IMR-90 (cell line): ENCODE measurements at regions not wholly inside any gene's neighbourhood (a gene's known extent, or its start where the extent isn't known, plus 50 kb on each side); places are given as distances from the start of the nearest gene placed in this dataset.

Source experiments
- ATAC-seq: fragments of 200-7000 bp; cut with Tn5 transposase; 2 replicates; pipeline ENCODE4 v1.9.1; 2020; ENCODE audit warnings: low read depth, mild to moderate bottlenecking, moderate library complexity
- BruUV-seq: library from RNA; stranded (reverse); fragments of 400-500 nt; replicated peaks from 2 replicates; lab custom pipeline; 2021; lab: Mats Ljungman, UMichigan
- CTCF ChIA-PET: fragments of 300-600 bp; formaldehyde crosslinking; extraction: SDS; loops from one replicate; lab custom pipeline; 2021; ENCODE audit warnings: antibody characterized with exemption; lab: Yijun Ruan, JAX
- POLR2A ChIA-PET: fragments of 300-600 bp; sonication (Branson Sonifier 250); formaldehyde crosslinking; loops from one replicate; lab custom pipeline; 2022; ENCODE audit warnings: antibody characterized with exemption; ENCODE audit not compliant: unreplicated experiment; lab: Charles Lee
- DNase-seq: peaks from one replicate; pipeline ENCODE4 v3.0.0; 2013
- H2AFZ ChIP-seq: replicated peaks from 2 replicates; pipeline ENCODE3; 2013; ENCODE audit warnings: low read length, mild to moderate bottlenecking; ENCODE audit not compliant: poor library complexity
- H2AK5ac ChIP-seq: 2 replicates; pipeline ENCODE4 v1.6.1; 2013; ENCODE audit warnings: low read depth, low read length, inconsistent platforms
- H2AK9ac ChIP-seq: replicated peaks from 2 replicates; pipeline ENCODE3; 2013; ENCODE audit warnings: mild to moderate bottlenecking, low read depth, low read length, moderate library complexity; ENCODE audit not compliant: poor library complexity
- H2BK120ac ChIP-seq: 2 replicates; pipeline ENCODE4 v1.6.1; 2013; ENCODE audit warnings: low read depth, low read length, inconsistent platforms
- H2BK15ac ChIP-seq: 3 replicates; pipeline ENCODE4 v1.6.1; 2013; ENCODE audit warnings: low read depth, low read length, inconsistent platforms
- H2BK20ac ChIP-seq: 2 replicates; pipeline ENCODE4 v1.6.1; 2013; ENCODE audit warnings: low read depth, mild to moderate bottlenecking, inconsistent platforms, low read length, moderate library complexity
- H2BK5ac ChIP-seq: 2 replicates; pipeline ENCODE4 v1.6.1; 2013; ENCODE audit warnings: mild to moderate bottlenecking, low read depth, low read length, inconsistent platforms; ENCODE audit not compliant: poor library complexity, severe bottlenecking
- H3K14ac ChIP-seq: replicated peaks from 2 replicates; pipeline ENCODE4 v1.6.1; 2013; ENCODE audit warnings: low read depth, low read length, inconsistent platforms
- H3K18ac ChIP-seq: 2 replicates; pipeline ENCODE4 v1.6.1; 2013; ENCODE audit warnings: low read depth, low read length, control low read depth
- H3K23ac ChIP-seq: 2 replicates; pipeline ENCODE4 v1.6.1; 2013; ENCODE audit warnings: low read depth, low read length, inconsistent platforms
- H3K27ac ChIP-seq: 2 replicates; pipeline ENCODE4 v1.5.1; 2013; ENCODE audit warnings: mild to moderate bottlenecking, control low read depth, low read length; ENCODE audit not compliant: insufficient read depth
- H3K27me3 ChIP-seq: 2 replicates; pipeline ENCODE4 v1.6.1; 2013; ENCODE audit warnings: low read length; ENCODE audit not compliant: control insufficient read depth, insufficient read depth
- H3K36me3 ChIP-seq: 2 replicates; pipeline ENCODE4 v1.6.1; 2013; ENCODE audit warnings: low read length, mixed read lengths; ENCODE audit not compliant: control insufficient read depth, insufficient read depth
- H3K4ac ChIP-seq: 2 replicates; pipeline ENCODE4 v1.6.1; 2013; ENCODE audit warnings: low read depth, low read length, inconsistent platforms
- H3K4me1 ChIP-seq: 2 replicates; pipeline ENCODE4 v1.6.1; 2013; ENCODE audit warnings: low read length, mixed read lengths; ENCODE audit not compliant: control insufficient read depth, insufficient read depth
- H3K4me2 ChIP-seq: 2 replicates; pipeline ENCODE4 v1.6.1; 2013; ENCODE audit warnings: low read depth, mild to moderate bottlenecking, control low read depth, low read length, moderate library complexity
- H3K4me3 ChIP-seq: 2 replicates; pipeline ENCODE4 v1.5.1; 2013; ENCODE audit warnings: low read depth, mild to moderate bottlenecking, control low read depth, low read length, moderate library complexity; ENCODE audit not compliant: insufficient read depth
- H3K56ac ChIP-seq: 2 replicates; pipeline ENCODE4 v1.6.1; 2013; ENCODE audit warnings: low read length, inconsistent platforms; ENCODE audit not compliant: insufficient read depth; ENCODE audit errors: extremely low read depth
- H3K79me1 ChIP-seq, 2 experiments: 2 replicates each; pipeline ENCODE4 v1.6.1; 2013; ENCODE audit warnings: low read length in 2 of 2, inconsistent platforms in 1 of 2, low read depth in 1 of 2
- H3K9ac ChIP-seq: 2 replicates; pipeline ENCODE4 v1.6.1; 2013; ENCODE audit warnings: low read depth, low read length, control low read depth
- H3K9me1 ChIP-seq: 2 replicates; pipeline ENCODE4 v1.6.1; 2013; ENCODE audit warnings: low read length, inconsistent platforms; ENCODE audit not compliant: insufficient read depth
- H3K9me3 ChIP-seq: 2 replicates; pipeline ENCODE4 v1.6.1; 2013; ENCODE audit warnings: low read length; ENCODE audit not compliant: control insufficient read depth, insufficient read depth
- H4K20me1 ChIP-seq: 2 replicates; pipeline ENCODE4 v1.6.1; 2013; ENCODE audit warnings: low read length, inconsistent platforms; ENCODE audit not compliant: insufficient read depth
- H4K5ac ChIP-seq: 2 replicates; pipeline ENCODE4 v1.6.1; 2013; ENCODE audit warnings: mild to moderate bottlenecking, low read depth, low read length, control low read depth
- H4K8ac ChIP-seq, 2 experiments: 2 replicates each; pipeline ENCODE4 v1.6.1; 2013; ENCODE audit warnings: low read depth in 2 of 2, low read length in 2 of 2, control low read depth in 1 of 2, inconsistent platforms in 1 of 2
- H4K91ac ChIP-seq: 2 replicates; pipeline ENCODE4 v1.6.1; 2013; ENCODE audit warnings: low read depth, low read length, inconsistent platforms; ENCODE audit not compliant: insufficient read depth
- BHLHE40 ChIP-seq: fragments of 150-350 bp; IDR thresholded peaks from 2 replicates; pipeline ENCODE4 v1.6.1; 2016; ENCODE audit warnings: mild to moderate bottlenecking, low read depth, low read length
- CEBPB ChIP-seq: IDR thresholded peaks from 2 replicates; pipeline ENCODE4 v1.6.1; 2012; ENCODE audit warnings: low read depth, low read length, improper control_type of control experiment
- CHD1 ChIP-seq: IDR thresholded peaks from 2 replicates; pipeline ENCODE4 v1.6.1; 2012; ENCODE audit warnings: low read depth, low read length, improper control_type of control experiment
- ELK1 ChIP-seq: fragments of 150-350 bp; IDR thresholded peaks from 2 replicates; pipeline ENCODE4 v1.6.1; 2016; ENCODE audit warnings: low read depth, mild to moderate bottlenecking, low read length, moderate library complexity, borderline replicate concordance
- FOS ChIP-seq: fragments of 150-350 bp; IDR thresholded peaks from 2 replicates; pipeline ENCODE4 v1.6.1; 2016; ENCODE audit warnings: low read depth, low read length
- MAFK ChIP-seq: IDR thresholded peaks from 2 replicates; pipeline ENCODE4 v1.6.1; 2012; ENCODE audit warnings: low read depth, low read length, improper control_type of control experiment
- MXI1 ChIP-seq: IDR thresholded peaks from 2 replicates; pipeline ENCODE4 v1.6.1; 2012; ENCODE audit warnings: low read depth, mild to moderate bottlenecking, low read length, moderate library complexity, borderline replicate concordance
- POLR2A ChIP-seq: IDR thresholded peaks from 2 replicates; pipeline ENCODE4 v1.6.1; 2012; ENCODE audit warnings: mild to moderate bottlenecking, low read depth, low read length
- RAD21 ChIP-seq: IDR thresholded peaks from 2 replicates; pipeline ENCODE4 v1.6.1; 2012; ENCODE audit warnings: low read length, improper control_type of control experiment
- RFX5 ChIP-seq: IDR thresholded peaks from 2 replicates; pipeline ENCODE4 v1.8.0; 2012; ENCODE audit warnings: low read depth, mild to moderate bottlenecking, low read length, moderate library complexity
- SMC3 ChIP-seq: fragments of 150-350 bp; IDR thresholded peaks from 2 replicates; pipeline ENCODE4 v1.6.1; 2016; ENCODE audit warnings: low read depth, mild to moderate bottlenecking, antibody characterized with exemption, low read length, moderate library complexity
- USF2 ChIP-seq: fragments of 150-350 bp; IDR thresholded peaks from 2 replicates; pipeline ENCODE4 v1.6.1; 2017; ENCODE audit warnings: mild to moderate bottlenecking, antibody characterized with exemption, low read length, low read depth
- WGBS, 2 experiments: methylation state at CpG; one replicate each; pipeline versions ENCODE4 v1.1.5 to v1.1.7; 2013; ENCODE audit warnings: missing lambda C conversion rate in 2 of 2; ENCODE audit not compliant: insufficient read length in 1 of 2; ENCODE audit errors: extremely low coverage in 2 of 2; 5-methylcytosine and 5-hydroxymethylcytosine counted together
- dilution Hi-C: fragments of 300-500 bp; cut with HindIII; formaldehyde crosslinking; loops from one replicate; pipeline ENCODE4 v1.14.3; 2018; ENCODE audit warnings: low sequenced_read_pairs; ENCODE audit not compliant: unreplicated experiment
- in situ Hi-C: fragments of 300-500 bp; cut with MboI; formaldehyde crosslinking; loops from 3 replicates; pipeline ENCODE4 v1.14.3; 2019; ENCODE audit warnings: low sequenced_read_pairs, inconsistent platforms, mixed read lengths
- intact Hi-C: fragments of 100-400 bp; cut with micrococcal nuclease; formaldehyde crosslinking; loops from 2 replicates; pipeline ENCODE4 v1.10.0; 2022

- no peak for DNase-seq
- CTCF ChIA-PET: no interaction called here
- no peak overlapping the region for H2BK120ac ChIP-seq
- H3K9me3 ChIP-seq: peaks cover 4% of the 10 kb centered on the region; the same call in 1 of the 2 replicates
- H3K9ac ChIP-seq: no peak overlapping the region
- H2BK20ac ChIP-seq: no peak overlapping the region
- no peaks in the 10 kb centered on the region for H3K4me1 ChIP-seq
- H3K27ac ChIP-seq: no peak overlapping the region
- no peaks in the 10 kb centered on the region for H3K9me1 ChIP-seq
- TF ChIP-seq CEBPB: no peak
- TF ChIP-seq FOS: no peak
- TF ChIP-seq SMC3: no peak
- no peak for TF ChIP-seq CHD1
- no peak for TF ChIP-seq POLR2A
- no peak for TF ChIP-seq USF2
- TF ChIP-seq ELK1: no peak
- no peak for TF ChIP-seq MAFK
- no peak for TF ChIP-seq BHLHE40
- no peak for TF ChIP-seq RAD21
- TF ChIP-seq MXI1: no peak
- TF ChIP-seq RFX5: no peak
- no peak overlapping the region for H2BK15ac ChIP-seq
- H3K4me2 ChIP-seq: no peak overlapping the region
- no peak overlapping the region for H3K56ac ChIP-seq
- BruUV-seq: no TSS peak
- H4K5ac ChIP-seq: no peak overlapping the region
- intact Hi-C loops: no loop called here
- H3K79me1 ChIP-seq: no peaks in the 10 kb centered on the region
- no peak overlapping the region for H3K23ac ChIP-seq
- POLR2A ChIA-PET: no interaction called here
- no peak overlapping the region for H3K4ac ChIP-seq
- no peak overlapping the region for H4K91ac ChIP-seq
- H3K27me3 ChIP-seq: no peaks in the 10 kb centered on the region
- H2AFZ ChIP-seq: no peak overlapping the region
- WGBS, 2 experiments: 72% methylated on average over 9 of the region's 12 CpGs; no CpG with 5 or more reads in 1 of the 2 experiments
- no peak overlapping the region for H2BK5ac ChIP-seq
- H3K18ac ChIP-seq: no peak overlapping the region
- H2AK5ac ChIP-seq: no peak overlapping the region
- no peaks in the 10 kb centered on the region for H4K20me1 ChIP-seq
- ATAC-seq: no peak
- H3K4me3 ChIP-seq: no peak overlapping the region
- dilution Hi-C loops: no loop called here
- no peak overlapping the region for H2AK9ac ChIP-seq
- no peak overlapping the region for H3K14ac ChIP-seq
- no peaks in the 10 kb centered on the region for H3K36me3 ChIP-seq
- in situ Hi-C loops: no loop called here
- no peak overlapping the region for H4K8ac ChIP-seq
These were observed 619.5 kb downstream of the RERGL start for GRCh38 chr12:17470460-17470859.
